ENCODE measurements at regions not wholly inside any gene's neighbourhood (a gene's known extent, or its start where the extent isn't known, plus 50 kb on each side); places are given as distances from the start of the nearest gene placed in this dataset.

DNA sequence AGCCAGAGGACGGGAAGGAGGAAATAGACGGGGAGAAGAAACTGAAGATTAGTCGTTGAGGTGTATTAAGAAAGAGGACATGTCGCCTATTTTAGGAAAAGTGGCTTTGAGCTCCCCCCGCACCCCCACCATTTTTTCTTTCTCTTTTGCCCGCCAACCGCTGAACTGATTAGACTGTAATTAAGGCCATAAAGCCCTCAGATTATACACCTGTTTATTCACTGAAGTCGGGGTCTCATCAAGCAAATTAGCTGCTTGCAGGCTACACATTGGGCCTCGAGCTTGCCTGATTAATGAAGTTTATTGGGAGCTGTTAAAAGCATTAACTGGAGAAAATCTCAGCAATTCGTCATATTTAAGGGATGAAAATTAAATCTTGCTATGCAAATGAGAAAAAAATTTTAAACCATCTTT lies 119.4 kb upstream of the RRP15 start:
- Histone ChIP-seq H3K4me2 (ENCODE audit: low read length, poor library complexity, severe bottlenecking) (peak overlapping the region; percentile 100), H3K79me1 (replicated peaks; ENCODE audit: low read length, poor library complexity, severe bottlenecking) (no peaks in the 10 kb centered on the region), H3K4me3 (ENCODE audit: insufficient read depth in 1 of 2, low read depth in 1 of 2, low read length in 2 of 2) (peak overlapping the region; percentile 62 to 84), H2BK5ac (ENCODE audit: low read depth, low read length, poor library complexity, severe bottlenecking) (no peak overlapping the region), H4K91ac (ENCODE audit: low read length) (no peak overlapping the region), H3K4me1 (ENCODE audit: control insufficient read depth, insufficient read depth, low read depth, low read length) (peaks cover 14% of the 10 kb centered on the region), H2BK12ac (ENCODE audit: low read length in 2 of 2) (no peak overlapping the region), H2AFZ (ENCODE audit: low read depth, low read length) (no peak overlapping the region), H3K14ac (ENCODE audit: low read length in 2 of 2) (no peak overlapping the region), H4K8ac (ENCODE audit: low read length) (no peak overlapping the region), H3K23ac (ENCODE audit: low read length in 2 of 2) (no peak overlapping the region), H3K36me3 (ENCODE audit: control insufficient read depth in 1 of 2, insufficient read depth in 2 of 2, low read depth in 1 of 2, low read length in 2 of 2) (no peaks in the 10 kb centered on the region), H3K9ac (ENCODE audit: low read length) (peak overlapping the region; percentile 30), H3K27ac (ENCODE audit: low read length, poor library complexity, severe bottlenecking) (no peak overlapping the region), H3K27me3 (ENCODE audit: control insufficient read depth in 1 of 2, insufficient read depth in 1 of 2, low read length in 2 of 2) (peaks cover 32 to 75% of the 10 kb centered on the region in 2 experiments), H2BK120ac (ENCODE audit: low read depth, low read length) (no peak overlapping the region), H3K18ac (ENCODE audit: low read depth in 1 of 2, low read length in 2 of 2) (no peak overlapping the region), H2BK15ac (ENCODE audit: low read depth, poor library complexity, severe bottlenecking) (no peak overlapping the region), H3K9me3 (ENCODE audit: control insufficient read depth, low read length) (no peaks in the 10 kb centered on the region), H3K4ac (ENCODE audit: low read depth in 1 of 2, low read length in 2 of 2) (no peak overlapping the region), H2AK5ac (ENCODE audit: low read length, severe bottlenecking) (no peak overlapping the region)
- DNase-seq: no peak
- WGBS: 2% methylated on average over 7 of the region's 10 CpGs

DNA sequence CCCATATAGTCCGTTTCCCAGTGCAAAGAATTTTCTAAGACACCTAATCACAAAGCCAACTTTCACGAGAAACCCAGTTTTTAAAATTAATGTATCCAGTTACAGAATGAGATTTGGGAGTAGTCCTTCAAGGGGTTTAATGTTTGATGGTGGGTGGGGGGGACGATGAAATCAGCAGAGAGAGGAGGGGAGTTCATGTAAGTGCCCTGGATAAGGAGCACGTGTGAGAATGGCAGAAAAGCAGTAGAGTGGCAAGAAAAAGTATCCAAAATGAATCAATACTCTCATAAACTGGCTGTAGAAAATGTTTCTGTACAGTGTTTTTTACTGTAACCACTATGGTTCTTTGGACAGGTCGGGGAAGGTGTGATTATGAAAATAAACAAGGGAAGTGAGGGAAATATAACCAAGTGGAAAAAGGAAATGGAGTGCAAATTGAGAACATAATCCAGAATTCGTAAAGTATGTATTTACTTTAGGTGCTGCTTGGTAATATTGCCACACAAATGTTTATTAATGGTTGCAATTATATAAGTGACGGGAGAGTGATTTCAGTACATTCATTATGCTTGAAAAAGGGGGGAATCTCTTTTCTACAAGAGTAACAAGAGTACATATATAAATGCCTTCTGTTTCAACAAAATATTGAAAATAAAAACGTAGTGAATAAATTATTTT lies 118.7 kb upstream of the RRP15 start:
- H3K27ac ChIP-seq (ENCODE audit: low read length, poor library complexity, severe bottlenecking): no peak overlapping the region
- H3K4me3 ChIP-seq (ENCODE audit: insufficient read depth in 1 of 2, low read depth in 1 of 2, low read length in 2 of 2): no peak overlapping the region
- H3K36me3 ChIP-seq (ENCODE audit: control insufficient read depth in 1 of 2, insufficient read depth in 2 of 2, low read depth in 1 of 2, low read length in 2 of 2): no peaks in the 10 kb centered on the region
- H4K8ac ChIP-seq (ENCODE audit: low read length): no peak overlapping the region
- H3K27me3 ChIP-seq (ENCODE audit: control insufficient read depth in 1 of 2, insufficient read depth in 1 of 2, low read length in 2 of 2): peaks cover 32 to 71% of the 10 kb centered on the region in 2 experiments
- H3K23ac ChIP-seq (ENCODE audit: low read length in 2 of 2): no peak overlapping the region
- peaks cover 14% of the 10 kb centered on the region for H3K4me1 ChIP-seq (ENCODE audit: control insufficient read depth, insufficient read depth, low read depth, low read length)
- H2AK5ac ChIP-seq (ENCODE audit: low read length, severe bottlenecking): no peak overlapping the region
- H4K91ac ChIP-seq (ENCODE audit: low read length): no peak overlapping the region
- no peak overlapping the region for H2BK15ac ChIP-seq (ENCODE audit: low read depth, poor library complexity, severe bottlenecking)
- no peak overlapping the region for H3K18ac ChIP-seq (ENCODE audit: low read depth in 1 of 2, low read length in 2 of 2)
- WGBS: 25% methylated on average over 4 of the region's 8 CpGs
- H2AFZ ChIP-seq (ENCODE audit: low read depth, low read length): no peak overlapping the region
- H2BK12ac ChIP-seq (ENCODE audit: low read length in 2 of 2): no peak overlapping the region
- no peak overlapping the region for H3K14ac ChIP-seq (ENCODE audit: low read length in 2 of 2)
- no peak for DNase-seq
- no peak overlapping the region for H2BK5ac ChIP-seq (ENCODE audit: low read depth, low read length, poor library complexity, severe bottlenecking)
- no peak overlapping the region for H3K9ac ChIP-seq (ENCODE audit: low read length)
- no peak overlapping the region for H2BK120ac ChIP-seq (ENCODE audit: low read depth, low read length)
- no peaks in the 10 kb centered on the region for H3K9me3 ChIP-seq (ENCODE audit: control insufficient read depth, low read length)
- H3K79me1 ChIP-seq (replicated peaks; ENCODE audit: low read length, poor library complexity, severe bottlenecking): no peaks in the 10 kb centered on the region
- no peak overlapping the region for H3K4ac ChIP-seq (ENCODE audit: low read depth in 1 of 2, low read length in 2 of 2)
- no peak overlapping the region for H3K4me2 ChIP-seq (ENCODE audit: low read length, poor library complexity, severe bottlenecking)

DNA sequence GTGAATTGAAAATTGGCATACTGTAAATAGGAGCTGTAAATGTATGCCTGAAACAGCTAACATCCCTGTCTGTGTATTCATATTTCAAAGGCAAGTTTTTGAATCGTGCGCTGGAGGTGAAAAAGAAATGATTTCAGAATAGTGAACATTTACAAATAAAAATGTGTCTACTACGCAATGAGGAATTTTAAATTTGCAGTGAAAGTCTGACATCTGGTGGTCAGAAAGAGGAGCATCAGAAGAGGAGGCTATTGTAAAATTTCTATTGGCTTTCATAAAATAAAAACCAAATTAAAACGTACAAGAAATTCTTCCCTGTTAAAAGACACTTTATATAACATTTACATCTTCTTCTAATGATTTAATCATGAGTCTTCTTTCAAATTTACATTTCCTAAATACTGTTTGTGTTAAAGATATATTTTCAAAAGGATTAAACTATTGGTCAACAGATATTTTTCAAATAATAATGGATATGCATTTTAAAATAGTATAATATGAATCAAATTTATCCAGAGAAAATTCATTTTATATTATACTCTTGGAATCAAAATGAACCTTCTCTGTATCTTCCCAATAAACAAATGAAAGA lies 113.7 kb upstream of the RRP15 start:
- WGBS: 6% methylated on average over 2 of the region's 4 CpGs
- Histone ChIP-seq H3K4me3 (ENCODE audit: insufficient read depth in 1 of 2, low read depth in 1 of 2, low read length in 2 of 2) (no peak overlapping the region), H3K23ac (ENCODE audit: low read length in 2 of 2) (no peak overlapping the region), H2BK15ac (ENCODE audit: low read depth, poor library complexity, severe bottlenecking) (no peak overlapping the region), H3K4me1 (ENCODE audit: control insufficient read depth, insufficient read depth, low read depth, low read length) (no peaks in the 10 kb centered on the region), H2BK5ac (ENCODE audit: low read depth, low read length, poor library complexity, severe bottlenecking) (no peak overlapping the region), H3K14ac (ENCODE audit: low read length in 2 of 2) (no peak overlapping the region), H3K79me1 (replicated peaks; ENCODE audit: low read length, poor library complexity, severe bottlenecking) (no peaks in the 10 kb centered on the region), H3K27me3 (ENCODE audit: control insufficient read depth in 1 of 2, insufficient read depth in 1 of 2, low read length in 2 of 2) (peaks cover 5 to 31% of the 10 kb centered on the region in 2 experiments), H3K18ac (ENCODE audit: low read depth in 1 of 2, low read length in 2 of 2) (no peak overlapping the region), H3K4ac (ENCODE audit: low read depth in 1 of 2, low read length in 2 of 2) (no peak overlapping the region), H2BK12ac (ENCODE audit: low read length in 2 of 2) (no peak overlapping the region), H3K9me3 (ENCODE audit: control insufficient read depth, low read length) (no peaks in the 10 kb centered on the region), H4K91ac (ENCODE audit: low read length) (no peak overlapping the region), H2BK120ac (ENCODE audit: low read depth, low read length) (no peak overlapping the region), H3K27ac (ENCODE audit: low read length, poor library complexity, severe bottlenecking) (no peak overlapping the region), H3K36me3 (ENCODE audit: control insufficient read depth in 1 of 2, insufficient read depth in 2 of 2, low read depth in 1 of 2, low read length in 2 of 2) (no peaks in the 10 kb centered on the region), H3K4me2 (ENCODE audit: low read length, poor library complexity, severe bottlenecking) (no peak overlapping the region), H3K9ac (ENCODE audit: low read length) (peak overlapping the region; percentile 27), H2AFZ (ENCODE audit: low read depth, low read length) (no peak overlapping the region), H4K8ac (ENCODE audit: low read length) (no peak overlapping the region), H2AK5ac (ENCODE audit: low read length, severe bottlenecking) (no peak overlapping the region)
- peak; percentile 52 for DNase-seq

- no peak overlapping the region for H3K9ac ChIP-seq (ENCODE audit: low read length)
- WGBS: 55% methylated on average over 2 of the region's 2 CpGs
- H3K4me2 ChIP-seq (ENCODE audit: low read length, poor library complexity, severe bottlenecking): no peak overlapping the region
These were observed 102.6 kb upstream of the RRP15 start for GRCh38 chr1:218182455-218182854.

More at GRCh38 chr1:218182455-218182854, 102.6 kb upstream of the RRP15 start:
- Histone ChIP-seq H3K9me3 (ENCODE audit: control insufficient read depth, low read length) (no peaks in the 10 kb centered on the region), H3K18ac (ENCODE audit: low read depth in 1 of 2, low read length in 2 of 2) (no peak overlapping the region), H3K27ac (ENCODE audit: low read length, poor library complexity, severe bottlenecking) (no peak overlapping the region), H2BK120ac (ENCODE audit: low read depth, low read length) (no peak overlapping the region), H4K91ac (ENCODE audit: low read length) (no peak overlapping the region), H2BK12ac (ENCODE audit: low read length in 2 of 2) (no peak overlapping the region), H3K4me1 (ENCODE audit: control insufficient read depth, insufficient read depth, low read depth, low read length) (no peaks in the 10 kb centered on the region), H3K23ac (ENCODE audit: low read length in 2 of 2) (no peak overlapping the region), H3K79me1 (replicated peaks; ENCODE audit: low read length, poor library complexity, severe bottlenecking) (no peaks in the 10 kb centered on the region), H3K14ac (ENCODE audit: low read length in 2 of 2) (no peak overlapping the region), H4K8ac (ENCODE audit: low read length) (no peak overlapping the region), H3K4ac (ENCODE audit: low read depth in 1 of 2, low read length in 2 of 2) (no peak overlapping the region), H2BK15ac (ENCODE audit: low read depth, poor library complexity, severe bottlenecking) (no peak overlapping the region), H2AK5ac (ENCODE audit: low read length, severe bottlenecking) (no peak overlapping the region), H3K4me3 (ENCODE audit: insufficient read depth in 1 of 2, low read depth in 1 of 2, low read length in 2 of 2) (no peak overlapping the region), H2BK5ac (ENCODE audit: low read depth, low read length, poor library complexity, severe bottlenecking) (no peak overlapping the region), H2AFZ (ENCODE audit: low read depth, low read length) (no peak overlapping the region), H3K27me3 (ENCODE audit: control insufficient read depth in 1 of 2, insufficient read depth in 1 of 2, low read length in 2 of 2) (peaks cover 0 to 4% of the 10 kb centered on the region in 2 experiments), H3K36me3 (ENCODE audit: control insufficient read depth in 1 of 2, insufficient read depth in 2 of 2, low read depth in 1 of 2, low read length in 2 of 2) (no peaks in the 10 kb centered on the region)
- DNase-seq: no peak

All from mesenchymal stem cell (in vitro differentiated cells and primary cell).